HepG2 (cell line): ENCODE measurements at regions not wholly inside any gene's neighbourhood (a gene's known extent, or its start where the extent isn't known, plus 50 kb on each side); places are given as distances from the start of the nearest gene placed in this dataset.
"Not testable (repeated sequence)": the region's sequence is repeated elsewhere in the genome, so short reads cannot be mapped to it uniquely, and the experiment has no call there.

ENCODE experiments used
- ATAC-seq: fragments of 200-7000 bp; cut with Tn5 transposase; 3 replicates; pipeline ENCODE4 v1.9.1; 2020; ENCODE audit warnings: mild to moderate bottlenecking, moderate library complexity
- BruUV-seq: library from RNA; stranded (reverse); fragments of 400-500 nt; replicated peaks from 2 replicates; lab custom pipeline; 2021; lab: Mats Ljungman, UMichigan
- CTCF ChIA-PET: fragments of 300-600 bp; formaldehyde crosslinking; extraction: SDS; loops from one replicate; lab custom pipeline; 2021; ENCODE audit warnings: low total read pairs, inconsistent platforms, low intra/inter-chr PET ratio; lab: Yijun Ruan, JAX
- POLR2A ChIA-PET: fragments of 350-600 bp; sonication (Branson Sonifier 250); formaldehyde crosslinking; loops from one replicate; lab custom pipeline; 2020; ENCODE audit warnings: antibody characterized with exemption, inconsistent platforms; lab: Yijun Ruan, JAX
- DNase-seq: peaks from one replicate; pipeline ENCODE4 v3.0.0-alpha.2; 2015; ENCODE audit warnings: low spot score
- FAIRE-seq: peaks from 3 replicates; lab custom pipeline; 2011; peaks lifted over from hg19 to GRCh38; lab: Jason Lieb, UNC
- H2AFZ ChIP-seq: one replicate; pipeline ENCODE4 v1.6.1; 2011; ENCODE audit warnings: low read length, inconsistent platforms
- H3K27ac ChIP-seq: fragments of 300-600 bp; 3 replicates; pipeline ENCODE4 v1.8.0; 2011; ENCODE audit warnings: mixed run types, mild to moderate bottlenecking, mixed read lengths, low read length, inconsistent platforms; ENCODE audit not compliant: insufficient read depth; ENCODE audit errors: extremely low read length
- H3K27me3 ChIP-seq, 2 experiments: fragments of 200-600 bp in 1 of 2; 2 replicates in 1 of 2; 3 replicates in 1 of 2; pipeline versions ENCODE4 v1.6.0 to v1.8.0; 2011; ENCODE audit warnings: low read length in 2 of 2, mild to moderate bottlenecking in 2 of 2, moderate library complexity in 2 of 2, inconsistent platforms in 1 of 2; ENCODE audit not compliant: insufficient read depth in 2 of 2, control insufficient read depth in 1 of 2
- H3K36me3 ChIP-seq, 2 experiments: fragments of 200-600 bp in 1 of 2; replicated peaks in 1 of 2; 2 replicates in 1 of 2; 3 replicates in 1 of 2; pipeline versions ENCODE4 v1.5.1 to v1.8.0; 2011; ENCODE audit warnings: low read length in 2 of 2, inconsistent platforms in 1 of 2; ENCODE audit not compliant: insufficient read depth in 2 of 2, control insufficient read depth in 1 of 2
- H3K4me1 ChIP-seq: 2 replicates; pipeline ENCODE4 v1.5.1; 2012; ENCODE audit warnings: low read length, inconsistent platforms; ENCODE audit not compliant: insufficient read depth
- H3K4me2 ChIP-seq: 2 replicates; pipeline ENCODE4 v1.6.0; 2011; ENCODE audit warnings: low read depth, low read length, inconsistent platforms
- H3K4me3 ChIP-seq, 3 experiments: fragments of 200-600 bp in 1 of 3; sonication (generic), shearing (Covaris generic) in 1 of 3; replicated peaks in 1 of 3; 2 replicates each; pipeline ENCODE4 v1.5.1; 2011 to 2016; ENCODE audit warnings: low read length in 3 of 3, inconsistent platforms in 2 of 3, low read depth in 2 of 3, mild to moderate bottlenecking in 2 of 3, control low read depth in 1 of 3, mixed read lengths in 1 of 3; ENCODE audit not compliant: insufficient read depth in 1 of 3
- H3K79me2 ChIP-seq: one replicate; pipeline ENCODE4 v1.6.1; 2011; ENCODE audit warnings: low read length, inconsistent platforms; ENCODE audit not compliant: insufficient read depth
- H3K9ac ChIP-seq: 2 replicates; pipeline ENCODE4 v1.6.0; 2011; ENCODE audit warnings: mild to moderate bottlenecking, low read depth, low read length, inconsistent platforms; ENCODE audit not compliant: insufficient read depth
- H3K9me3 ChIP-seq: 2 replicates; pipeline ENCODE4 v1.5.1; 2012; ENCODE audit warnings: mild to moderate bottlenecking, low read length
- H4K20me1 ChIP-seq: 2 replicates; pipeline ENCODE4 v1.6.0; 2011; ENCODE audit warnings: inconsistent platforms, mild to moderate bottlenecking, low read length, moderate library complexity; ENCODE audit not compliant: insufficient read depth
- ZBTB49 ChIP-seq: sonication (generic); formaldehyde crosslinking; IDR thresholded peaks from 2 replicates; pipeline ENCODE4 v1.4.0; 2020; ENCODE audit warnings: missing genetic modification reagents, borderline replicate concordance
- ZNF747 ChIP-seq: sonication (generic); formaldehyde crosslinking; IDR thresholded peaks from 2 replicates; pipeline ENCODE4 v1.8.1; 2023; ENCODE audit warnings: missing genetic modification reagents, mild to moderate bottlenecking, borderline replicate concordance
- ZNF772 ChIP-seq: sonication (generic); formaldehyde crosslinking; IDR thresholded peaks from 2 replicates; pipeline ENCODE4 v1.5.0; 2020; ENCODE audit warnings: mild to moderate bottlenecking, missing genetic modification reagents
- WGBS: methylation state at CpG from one replicate; pipeline ENCODE4 v1.1.6; 2017; ENCODE audit warnings: low lambda C conversion rate; 5-methylcytosine and 5-hydroxymethylcytosine counted together
- in situ Hi-C: cut with HindIII; loops from 2 replicates; pipeline ENCODE4 v1.10.0; 2017; ENCODE audit warnings: low pct_unique_long_range_greater_than_20kb; ENCODE audit not compliant: extremely low pct_ligation_motif_present
- intact Hi-C: fragments of 100-400 bp; cut with micrococcal nuclease; formaldehyde crosslinking; loops from one replicate; pipeline ENCODE4 v1.10.0; 2022; ENCODE audit not compliant: unreplicated experiment

- no peaks in the 10 kb centered on the region for H3K9me3 ChIP-seq
- no peak overlapping the region for H3K4me2 ChIP-seq
- no peak overlapping the region for H2AFZ ChIP-seq
- H3K9ac ChIP-seq = no peak overlapping the region
- no peak overlapping the region for H3K27ac ChIP-seq
- no peak for DNase-seq
- no peak for ATAC-seq
- ChIA-PET POLR2A (no interaction called here), CTCF (no interaction called here)
- no TSS peak for BruUV-seq
- intact Hi-C loops (no loop called here), in situ Hi-C loops (no loop called here)
- 0% methylated on average over 2 of the region's 3 CpGs for WGBS
- no peak for TF ChIP-seq ZBTB49 (CRISPR knock-in tag)
- no peak for TF ChIP-seq ZNF747 (CRISPR knock-in tag)
- TF ChIP-seq ZNF772 = no peak
- TF ChIP-seq, all 625 proteins: peak for 0
- Histone ChIP-seq H3K79me2 (no peaks in the 10 kb centered on the region), H4K20me1 (no peaks in the 10 kb centered on the region), H3K36me3 (no peaks in the 10 kb centered on the region), H3K27me3 (no peaks in the 10 kb centered on the region), H3K4me3 (no peak overlapping the region), H3K4me1 (no peaks in the 10 kb centered on the region)
- no peak for FAIRE-seq
Measured at GRCh38 chrX:38494239-38494823, 67.0 kb upstream of the TSPAN7 start.

GRCh38 chrX:38499658-38500057, 61.7 kb upstream of the TSPAN7 start:
- H3K4me2 ChIP-seq, in situ Hi-C loops, intact Hi-C loops, H3K27me3 ChIP-seq, FAIRE-seq, H3K79me2 ChIP-seq, H3K9ac ChIP-seq, POLR2A ChIA-PET, ATAC-seq, DNase-seq, H3K27ac ChIP-seq, H3K36me3 ChIP-seq, BruUV-seq, H3K4me3 ChIP-seq, H2AFZ ChIP-seq, CTCF ChIA-PET, H3K9me3 ChIP-seq, H3K4me1 ChIP-seq, H4K20me1 ChIP-seq: not testable (repeated sequence)
- 33% methylated on average over 3 of the region's 3 CpGs for WGBS
